WTC11 (cell line): ENCODE measurements at regions not wholly inside any gene's neighbourhood (a gene's known extent, or its start where the extent isn't known, plus 50 kb on each side); places are given as distances from the start of the nearest gene placed in this dataset.

ENCODE experiments used
- FOXK1 ChIP-seq: sonication (generic); formaldehyde crosslinking; IDR thresholded peaks from 2 replicates; pipeline ENCODE4 v1.8.0; 2022; ENCODE audit warnings: mild to moderate bottlenecking, moderate library complexity, missing genetic modification reagents
- FOXP1 ChIP-seq: sonication (generic); formaldehyde crosslinking; IDR thresholded peaks from 2 replicates; pipeline ENCODE4 v1.8.0; 2022; ENCODE audit warnings: missing genetic modification reagents, mild to moderate bottlenecking, moderate library complexity, borderline replicate concordance
- GTF2I ChIP-seq: fragments of 250-450 bp; sonication (Bioruptor Pico); conservative IDR thresholded peaks from 2 replicates; pipeline ENCODE4 v1.4.0; 2021; ENCODE audit warnings: mild to moderate bottlenecking
- JAZF1 ChIP-seq: fragments of 250-450 bp; sonication (Bioruptor Pico); IDR thresholded peaks from 2 replicates; pipeline ENCODE4 v1.9.0; 2021; ENCODE audit warnings: moderate library complexity, mild to moderate bottlenecking, inconsistent platforms
- KAT7 ChIP-seq: sonication (generic); formaldehyde crosslinking; IDR thresholded peaks from 2 replicates; pipeline ENCODE4 v1.8.1; 2023; ENCODE audit warnings: missing genetic modification reagents, mild to moderate bottlenecking, borderline replicate concordance
- MYBL2 ChIP-seq: sonication (generic); formaldehyde crosslinking; IDR thresholded peaks from 2 replicates; pipeline ENCODE4 v1.8.1; 2023; ENCODE audit warnings: mild to moderate bottlenecking, moderate library complexity, missing genetic modification reagents
- NFATC4 ChIP-seq: fragments of 250-450 bp; sonication (Bioruptor Pico); IDR thresholded peaks from 2 replicates; pipeline ENCODE4 v1.9.0; 2021; ENCODE audit warnings: mild to moderate bottlenecking
- NFYB ChIP-seq: sonication (generic); formaldehyde crosslinking; conservative IDR thresholded peaks from 2 replicates; pipeline ENCODE4 v1.8.0; 2022; ENCODE audit warnings: low read depth, missing genetic modification reagents
- NR2C2 ChIP-seq: sonication (generic); formaldehyde crosslinking; IDR thresholded peaks from 2 replicates; pipeline ENCODE4 v1.8.0; 2022; ENCODE audit warnings: mild to moderate bottlenecking, missing genetic modification reagents
- RORB ChIP-seq: fragments of 250-450 bp; sonication (Bioruptor Pico); IDR thresholded peaks from 2 replicates; pipeline ENCODE4 v1.9.0; 2021; ENCODE audit warnings: mild to moderate bottlenecking
- SMAD3 ChIP-seq: sonication (generic); formaldehyde crosslinking; IDR thresholded peaks from 2 replicates; pipeline ENCODE4 v1.8.0; 2022; ENCODE audit warnings: missing genetic modification reagents, mild to moderate bottlenecking, borderline replicate concordance
- SP1 ChIP-seq: sonication (generic); formaldehyde crosslinking; conservative IDR thresholded peaks from 2 replicates; pipeline ENCODE4 v1.8.1; 2022; ENCODE audit warnings: missing genetic modification reagents
- TCF7 ChIP-seq: sonication (generic); formaldehyde crosslinking; IDR thresholded peaks from 2 replicates; pipeline ENCODE4 v1.8.0; 2022; ENCODE audit warnings: mild to moderate bottlenecking, low read depth, missing genetic modification reagents, moderate library complexity
- TEAD1 ChIP-seq: sonication (generic); formaldehyde crosslinking; IDR thresholded peaks from 2 replicates; pipeline ENCODE4 v1.8.0; 2022; ENCODE audit warnings: mild to moderate bottlenecking, missing genetic modification reagents
- ZBTB21 ChIP-seq: sonication (generic); formaldehyde crosslinking; IDR thresholded peaks from 2 replicates; pipeline ENCODE4 v1.8.1; 2023; ENCODE audit warnings: mild to moderate bottlenecking, missing genetic modification reagents, borderline replicate concordance
- ZNF263 ChIP-seq: sonication (generic); formaldehyde crosslinking; IDR thresholded peaks from 2 replicates; pipeline ENCODE4 v1.8.1; 2022; ENCODE audit warnings: low read depth, mild to moderate bottlenecking, moderate library complexity, missing genetic modification reagents
- ZNF671 ChIP-seq: fragments of 250-450 bp; sonication (Bioruptor Pico); IDR thresholded peaks from 2 replicates; pipeline ENCODE4 v1.8.0; 2021; ENCODE audit warnings: mild to moderate bottlenecking
- TF ChIP-seq, protein P1 (sequence below): fragments of 250-450 bp; sonication (Bioruptor Pico); IDR thresholded peaks from 2 replicates; pipeline ENCODE4 v1.9.0; 2021; ENCODE audit warnings: mild to moderate bottlenecking
- TF ChIP-seq, protein P2 (sequence below): sonication (generic); formaldehyde crosslinking; IDR thresholded peaks from 2 replicates; pipeline ENCODE4 v1.8.0; 2022; ENCODE audit warnings: mild to moderate bottlenecking, missing genetic modification reagents
- TF ChIP-seq, protein P3 (sequence below): sonication (generic); formaldehyde crosslinking; IDR thresholded peaks from 2 replicates; pipeline ENCODE4 v1.8.1; 2022; ENCODE audit warnings: mild to moderate bottlenecking, moderate library complexity, missing genetic modification reagents
- TF ChIP-seq, protein P4 (sequence below): sonication (generic); formaldehyde crosslinking; IDR thresholded peaks from 2 replicates; pipeline ENCODE4 v1.8.1; 2023; ENCODE audit warnings: mild to moderate bottlenecking, missing genetic modification reagents, borderline replicate concordance
- TF ChIP-seq, protein P5 (sequence below): sonication (generic); formaldehyde crosslinking; IDR thresholded peaks from 2 replicates; pipeline ENCODE4 v1.8.1; 2023; ENCODE audit warnings: mild to moderate bottlenecking, missing genetic modification reagents, moderate library complexity
- TF ChIP-seq, protein P6 (sequence below): sonication (generic); formaldehyde crosslinking; IDR thresholded peaks from 2 replicates; pipeline ENCODE4 v1.8.0; 2023; ENCODE audit warnings: missing genetic modification reagents, mild to moderate bottlenecking, borderline replicate concordance
- TF ChIP-seq, protein P7 (sequence below): sonication (generic); formaldehyde crosslinking; conservative IDR thresholded peaks from 2 replicates; pipeline ENCODE4 v1.8.1; 2022; ENCODE audit warnings: mild to moderate bottlenecking, missing genetic modification reagents

DNA sequence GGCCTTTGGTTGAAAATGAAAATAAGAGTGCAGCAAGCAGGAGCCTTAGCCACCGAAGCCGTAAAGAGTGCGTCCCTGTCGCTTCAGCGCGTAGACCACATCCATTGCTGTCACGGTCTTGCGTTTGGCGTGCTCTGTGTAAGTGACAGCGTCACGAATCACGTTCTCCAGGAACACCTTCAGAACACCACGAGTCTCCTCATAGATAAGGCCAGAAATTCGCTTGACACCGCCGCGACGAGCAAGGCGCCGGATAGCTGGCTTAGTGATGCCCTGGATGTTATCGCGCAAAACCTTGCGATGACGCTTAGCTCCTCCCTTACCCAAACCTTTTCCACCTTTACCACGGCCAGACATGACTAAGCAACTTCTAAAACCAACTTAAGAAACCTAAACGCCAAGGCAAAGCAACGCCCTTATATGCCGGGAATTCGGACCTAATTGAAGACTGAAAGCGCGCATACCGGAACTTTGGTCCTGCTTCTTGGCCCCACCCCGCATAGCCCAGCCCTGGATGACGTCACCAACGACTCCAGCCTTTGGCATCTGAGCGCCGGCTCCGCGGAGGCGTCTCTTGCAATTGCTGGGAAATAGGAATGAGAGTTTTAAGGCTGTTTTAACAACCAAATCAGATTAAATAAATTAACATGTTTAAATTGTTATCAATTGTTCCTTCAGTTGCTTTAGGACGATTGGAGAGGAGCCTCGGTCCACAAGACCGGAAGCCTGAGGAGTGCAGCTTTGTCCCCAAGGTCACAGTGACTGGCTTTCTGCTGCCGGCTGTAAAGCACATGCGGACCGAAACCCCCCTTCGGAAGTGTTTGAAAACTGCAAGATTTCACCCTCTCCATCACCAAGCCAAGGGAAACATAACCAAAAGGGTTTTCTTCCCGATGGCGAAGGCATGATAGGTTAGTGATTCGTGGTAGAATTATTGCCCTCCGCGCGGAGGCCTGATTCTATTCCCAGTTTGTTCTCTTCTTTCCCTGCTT lies 79.6 kb upstream of the BTN3A2 start (continued):
- no peak for TF ChIP-seq TCF7 (CRISPR knock-in tag)
- TF ChIP-seq, protein P1, sequence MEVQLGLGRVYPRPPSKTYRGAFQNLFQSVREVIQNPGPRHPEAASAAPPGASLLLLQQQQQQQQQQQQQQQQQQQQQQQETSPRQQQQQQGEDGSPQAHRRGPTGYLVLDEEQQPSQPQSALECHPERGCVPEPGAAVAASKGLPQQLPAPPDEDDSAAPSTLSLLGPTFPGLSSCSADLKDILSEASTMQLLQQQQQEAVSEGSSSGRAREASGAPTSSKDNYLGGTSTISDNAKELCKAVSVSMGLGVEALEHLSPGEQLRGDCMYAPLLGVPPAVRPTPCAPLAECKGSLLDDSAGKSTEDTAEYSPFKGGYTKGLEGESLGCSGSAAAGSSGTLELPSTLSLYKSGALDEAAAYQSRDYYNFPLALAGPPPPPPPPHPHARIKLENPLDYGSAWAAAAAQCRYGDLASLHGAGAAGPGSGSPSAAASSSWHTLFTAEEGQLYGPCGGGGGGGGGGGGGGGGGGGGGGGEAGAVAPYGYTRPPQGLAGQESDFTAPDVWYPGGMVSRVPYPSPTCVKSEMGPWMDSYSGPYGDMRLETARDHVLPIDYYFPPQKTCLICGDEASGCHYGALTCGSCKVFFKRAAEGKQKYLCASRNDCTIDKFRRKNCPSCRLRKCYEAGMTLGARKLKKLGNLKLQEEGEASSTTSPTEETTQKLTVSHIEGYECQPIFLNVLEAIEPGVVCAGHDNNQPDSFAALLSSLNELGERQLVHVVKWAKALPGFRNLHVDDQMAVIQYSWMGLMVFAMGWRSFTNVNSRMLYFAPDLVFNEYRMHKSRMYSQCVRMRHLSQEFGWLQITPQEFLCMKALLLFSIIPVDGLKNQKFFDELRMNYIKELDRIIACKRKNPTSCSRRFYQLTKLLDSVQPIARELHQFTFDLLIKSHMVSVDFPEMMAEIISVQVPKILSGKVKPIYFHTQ (CRISPR knock-in tag) = peak; percentile 99
- TF ChIP-seq, protein P2, sequence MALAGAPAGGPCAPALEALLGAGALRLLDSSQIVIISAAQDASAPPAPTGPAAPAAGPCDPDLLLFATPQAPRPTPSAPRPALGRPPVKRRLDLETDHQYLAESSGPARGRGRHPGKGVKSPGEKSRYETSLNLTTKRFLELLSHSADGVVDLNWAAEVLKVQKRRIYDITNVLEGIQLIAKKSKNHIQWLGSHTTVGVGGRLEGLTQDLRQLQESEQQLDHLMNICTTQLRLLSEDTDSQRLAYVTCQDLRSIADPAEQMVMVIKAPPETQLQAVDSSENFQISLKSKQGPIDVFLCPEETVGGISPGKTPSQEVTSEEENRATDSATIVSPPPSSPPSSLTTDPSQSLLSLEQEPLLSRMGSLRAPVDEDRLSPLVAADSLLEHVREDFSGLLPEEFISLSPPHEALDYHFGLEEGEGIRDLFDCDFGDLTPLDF (CRISPR knock-in tag) = no peak
- peak; percentile 85; the same call in 1 of the 2 replicates for TF ChIP-seq FOXP1 (CRISPR knock-in tag)
- TF ChIP-seq, protein P3, sequence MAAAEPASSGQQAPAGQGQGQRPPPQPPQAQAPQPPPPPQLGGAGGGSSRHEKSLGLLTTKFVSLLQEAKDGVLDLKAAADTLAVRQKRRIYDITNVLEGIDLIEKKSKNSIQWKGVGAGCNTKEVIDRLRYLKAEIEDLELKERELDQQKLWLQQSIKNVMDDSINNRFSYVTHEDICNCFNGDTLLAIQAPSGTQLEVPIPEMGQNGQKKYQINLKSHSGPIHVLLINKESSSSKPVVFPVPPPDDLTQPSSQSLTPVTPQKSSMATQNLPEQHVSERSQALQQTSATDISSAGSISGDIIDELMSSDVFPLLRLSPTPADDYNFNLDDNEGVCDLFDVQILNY = peak; percentile 50
- peak; percentile 41 for TF ChIP-seq NFYB (CRISPR knock-in tag)
- TF ChIP-seq ZBTB21 (CRISPR knock-in tag) = no peak
- TF ChIP-seq, protein P4, sequence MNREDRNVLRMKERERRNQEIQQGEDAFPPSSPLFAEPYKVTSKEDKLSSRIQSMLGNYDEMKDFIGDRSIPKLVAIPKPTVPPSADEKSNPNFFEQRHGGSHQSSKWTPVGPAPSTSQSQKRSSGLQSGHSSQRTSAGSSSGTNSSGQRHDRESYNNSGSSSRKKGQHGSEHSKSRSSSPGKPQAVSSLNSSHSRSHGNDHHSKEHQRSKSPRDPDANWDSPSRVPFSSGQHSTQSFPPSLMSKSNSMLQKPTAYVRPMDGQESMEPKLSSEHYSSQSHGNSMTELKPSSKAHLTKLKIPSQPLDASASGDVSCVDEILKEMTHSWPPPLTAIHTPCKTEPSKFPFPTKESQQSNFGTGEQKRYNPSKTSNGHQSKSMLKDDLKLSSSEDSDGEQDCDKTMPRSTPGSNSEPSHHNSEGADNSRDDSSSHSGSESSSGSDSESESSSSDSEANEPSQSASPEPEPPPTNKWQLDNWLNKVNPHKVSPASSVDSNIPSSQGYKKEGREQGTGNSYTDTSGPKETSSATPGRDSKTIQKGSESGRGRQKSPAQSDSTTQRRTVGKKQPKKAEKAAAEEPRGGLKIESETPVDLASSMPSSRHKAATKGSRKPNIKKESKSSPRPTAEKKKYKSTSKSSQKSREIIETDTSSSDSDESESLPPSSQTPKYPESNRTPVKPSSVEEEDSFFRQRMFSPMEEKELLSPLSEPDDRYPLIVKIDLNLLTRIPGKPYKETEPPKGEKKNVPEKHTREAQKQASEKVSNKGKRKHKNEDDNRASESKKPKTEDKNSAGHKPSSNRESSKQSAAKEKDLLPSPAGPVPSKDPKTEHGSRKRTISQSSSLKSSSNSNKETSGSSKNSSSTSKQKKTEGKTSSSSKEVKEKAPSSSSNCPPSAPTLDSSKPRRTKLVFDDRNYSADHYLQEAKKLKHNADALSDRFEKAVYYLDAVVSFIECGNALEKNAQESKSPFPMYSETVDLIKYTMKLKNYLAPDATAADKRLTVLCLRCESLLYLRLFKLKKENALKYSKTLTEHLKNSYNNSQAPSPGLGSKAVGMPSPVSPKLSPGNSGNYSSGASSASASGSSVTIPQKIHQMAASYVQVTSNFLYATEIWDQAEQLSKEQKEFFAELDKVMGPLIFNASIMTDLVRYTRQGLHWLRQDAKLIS (CRISPR knock-in tag) = 0 out of 2 replicates have a peak, but pooled peaks have one; percentile 91
- peak; percentile 99 for TF ChIP-seq NFATC4 (CRISPR knock-in tag)
- TF ChIP-seq NR2C2 (CRISPR knock-in tag) = no peak
- no peak for TF ChIP-seq JAZF1 (CRISPR knock-in tag)
- TF ChIP-seq, protein P5, sequence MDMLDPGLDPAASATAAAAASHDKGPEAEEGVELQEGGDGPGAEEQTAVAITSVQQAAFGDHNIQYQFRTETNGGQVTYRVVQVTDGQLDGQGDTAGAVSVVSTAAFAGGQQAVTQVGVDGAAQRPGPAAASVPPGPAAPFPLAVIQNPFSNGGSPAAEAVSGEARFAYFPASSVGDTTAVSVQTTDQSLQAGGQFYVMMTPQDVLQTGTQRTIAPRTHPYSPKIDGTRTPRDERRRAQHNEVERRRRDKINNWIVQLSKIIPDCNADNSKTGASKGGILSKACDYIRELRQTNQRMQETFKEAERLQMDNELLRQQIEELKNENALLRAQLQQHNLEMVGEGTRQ (CRISPR knock-in tag) = no peak
- TF ChIP-seq, protein P6, sequence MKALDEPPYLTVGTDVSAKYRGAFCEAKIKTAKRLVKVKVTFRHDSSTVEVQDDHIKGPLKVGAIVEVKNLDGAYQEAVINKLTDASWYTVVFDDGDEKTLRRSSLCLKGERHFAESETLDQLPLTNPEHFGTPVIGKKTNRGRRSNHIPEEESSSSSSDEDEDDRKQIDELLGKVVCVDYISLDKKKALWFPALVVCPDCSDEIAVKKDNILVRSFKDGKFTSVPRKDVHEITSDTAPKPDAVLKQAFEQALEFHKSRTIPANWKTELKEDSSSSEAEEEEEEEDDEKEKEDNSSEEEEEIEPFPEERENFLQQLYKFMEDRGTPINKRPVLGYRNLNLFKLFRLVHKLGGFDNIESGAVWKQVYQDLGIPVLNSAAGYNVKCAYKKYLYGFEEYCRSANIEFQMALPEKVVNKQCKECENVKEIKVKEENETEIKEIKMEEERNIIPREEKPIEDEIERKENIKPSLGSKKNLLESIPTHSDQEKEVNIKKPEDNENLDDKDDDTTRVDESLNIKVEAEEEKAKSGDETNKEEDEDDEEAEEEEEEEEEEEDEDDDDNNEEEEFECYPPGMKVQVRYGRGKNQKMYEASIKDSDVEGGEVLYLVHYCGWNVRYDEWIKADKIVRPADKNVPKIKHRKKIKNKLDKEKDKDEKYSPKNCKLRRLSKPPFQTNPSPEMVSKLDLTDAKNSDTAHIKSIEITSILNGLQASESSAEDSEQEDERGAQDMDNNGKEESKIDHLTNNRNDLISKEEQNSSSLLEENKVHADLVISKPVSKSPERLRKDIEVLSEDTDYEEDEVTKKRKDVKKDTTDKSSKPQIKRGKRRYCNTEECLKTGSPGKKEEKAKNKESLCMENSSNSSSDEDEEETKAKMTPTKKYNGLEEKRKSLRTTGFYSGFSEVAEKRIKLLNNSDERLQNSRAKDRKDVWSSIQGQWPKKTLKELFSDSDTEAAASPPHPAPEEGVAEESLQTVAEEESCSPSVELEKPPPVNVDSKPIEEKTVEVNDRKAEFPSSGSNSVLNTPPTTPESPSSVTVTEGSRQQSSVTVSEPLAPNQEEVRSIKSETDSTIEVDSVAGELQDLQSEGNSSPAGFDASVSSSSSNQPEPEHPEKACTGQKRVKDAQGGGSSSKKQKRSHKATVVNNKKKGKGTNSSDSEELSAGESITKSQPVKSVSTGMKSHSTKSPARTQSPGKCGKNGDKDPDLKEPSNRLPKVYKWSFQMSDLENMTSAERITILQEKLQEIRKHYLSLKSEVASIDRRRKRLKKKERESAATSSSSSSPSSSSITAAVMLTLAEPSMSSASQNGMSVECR = peak; percentile 96
- TF ChIP-seq FOXK1 (CRISPR knock-in tag) = no peak; the same call in none of the 2 replicates
- TF ChIP-seq TEAD1 (CRISPR knock-in tag) = peak; percentile 98
- TF ChIP-seq SMAD3 = no peak
- TF ChIP-seq ZNF263 (CRISPR knock-in tag) = no peak
- TF ChIP-seq KAT7 (CRISPR knock-in tag) = no peak
- no peak for TF ChIP-seq RORB (CRISPR knock-in tag)
- peak; percentile 92 for TF ChIP-seq SP1 (CRISPR knock-in tag)
- TF ChIP-seq, protein P7, sequence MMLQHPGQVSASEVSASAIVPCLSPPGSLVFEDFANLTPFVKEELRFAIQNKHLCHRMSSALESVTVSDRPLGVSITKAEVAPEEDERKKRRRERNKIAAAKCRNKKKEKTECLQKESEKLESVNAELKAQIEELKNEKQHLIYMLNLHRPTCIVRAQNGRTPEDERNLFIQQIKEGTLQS (CRISPR knock-in tag) = peak; percentile 87
- peak; percentile 99 for TF ChIP-seq ZNF671
- TF ChIP-seq MYBL2 (CRISPR knock-in tag) = peak; percentile 89
- TF ChIP-seq GTF2I = no peak
